ENCODE measurements at regions not wholly inside any gene's neighbourhood (a gene's known extent, or its start where the extent isn't known, plus 50 kb on each side); places are given as distances from the start of the nearest gene placed in this dataset.

DNA sequence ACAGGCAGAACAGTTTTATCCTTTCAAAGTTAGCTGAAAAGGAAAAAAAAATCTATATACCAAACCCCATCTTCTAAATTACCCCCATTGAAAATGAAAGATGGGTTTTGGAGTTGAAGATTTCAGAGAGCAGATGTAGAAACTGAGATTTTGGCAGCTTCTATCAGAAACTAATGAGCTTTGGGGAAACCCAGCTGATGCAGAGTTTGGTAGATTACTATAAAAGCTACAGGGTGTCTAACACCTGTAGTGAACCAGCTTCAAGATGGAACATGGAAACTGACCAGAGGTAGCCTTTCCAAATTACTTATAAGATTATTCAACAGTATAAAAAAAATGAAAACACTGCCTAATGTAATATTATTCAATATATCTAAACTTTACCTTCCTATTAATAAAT lies 583.1 kb downstream of the XIRP2 start:
- TF ChIP-seq, protein P1, sequence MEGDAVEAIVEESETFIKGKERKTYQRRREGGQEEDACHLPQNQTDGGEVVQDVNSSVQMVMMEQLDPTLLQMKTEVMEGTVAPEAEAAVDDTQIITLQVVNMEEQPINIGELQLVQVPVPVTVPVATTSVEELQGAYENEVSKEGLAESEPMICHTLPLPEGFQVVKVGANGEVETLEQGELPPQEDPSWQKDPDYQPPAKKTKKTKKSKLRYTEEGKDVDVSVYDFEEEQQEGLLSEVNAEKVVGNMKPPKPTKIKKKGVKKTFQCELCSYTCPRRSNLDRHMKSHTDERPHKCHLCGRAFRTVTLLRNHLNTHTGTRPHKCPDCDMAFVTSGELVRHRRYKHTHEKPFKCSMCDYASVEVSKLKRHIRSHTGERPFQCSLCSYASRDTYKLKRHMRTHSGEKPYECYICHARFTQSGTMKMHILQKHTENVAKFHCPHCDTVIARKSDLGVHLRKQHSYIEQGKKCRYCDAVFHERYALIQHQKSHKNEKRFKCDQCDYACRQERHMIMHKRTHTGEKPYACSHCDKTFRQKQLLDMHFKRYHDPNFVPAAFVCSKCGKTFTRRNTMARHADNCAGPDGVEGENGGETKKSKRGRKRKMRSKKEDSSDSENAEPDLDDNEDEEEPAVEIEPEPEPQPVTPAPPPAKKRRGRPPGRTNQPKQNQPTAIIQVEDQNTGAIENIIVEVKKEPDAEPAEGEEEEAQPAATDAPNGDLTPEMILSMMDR (IDR thresholded peaks at IDR 0.05; ENCODE audit: borderline replicate concordance, extremely low read depth, low read length, poor library complexity, severe bottlenecking) = no peak
- no peak for TF ChIP-seq EZH2 (IDR thresholded peaks at IDR 0.05; ENCODE audit: borderline replicate concordance, low read depth, low read length, severe bottlenecking)
